Pancreas (tissue), 10 donors: ENCODE measurements at regions not wholly inside any gene's neighbourhood (a gene's known extent, or its start where the extent isn't known, plus 50 kb on each side); places are given as distances from the start of the nearest gene placed in this dataset.

Experiments
- ATAC-seq, 4 donors: fragments of 200-7000 bp; cut with Tn5 transposase; one replicate each; pipeline versions ENCODE4 v1.8.0 to v1.9.1; 2020; ENCODE audit warnings: mild to moderate bottlenecking in 4 of 4, moderate library complexity in 4 of 4
- DNase-seq, 6 donors: peaks; one replicate each; pipeline ENCODE4 v3.0.0-alpha.2; 2020
- FAIRE-seq: peaks from 2 replicates; lab custom pipeline; 2012; peaks lifted over from hg19 to GRCh38; lab: Jason Lieb, UNC
- H3K27ac ChIP-seq, 4 donors: fragments of 200-600 bp; sonication (generic); 1 replicate in 3 of 4; 2 replicates in 1 of 4; pipeline versions ENCODE4 v1.5.0 to v1.8.0; 2020
- H3K27me3 ChIP-seq, 4 donors: fragments of 200-600 bp; one replicate each; pipeline ENCODE4 v1.8.0; 2021
- H3K36me3 ChIP-seq, 3 donors: fragments of 200-600 bp; sonication (generic) in 1 of 3; one replicate each; pipeline versions ENCODE4 v1.5.0 to v1.8.0; 2020 to 2021
- H3K4me1 ChIP-seq, 3 donors: fragments of 200-600 bp; one replicate each; pipeline ENCODE4 v1.8.0; 2021
- H3K4me3 ChIP-seq, 4 donors: fragments of 200-600 bp; sonication (generic) in 2 of 4; one replicate each; pipeline versions ENCODE4 v1.5.0 to v1.8.0; 2020 to 2021
- H3K9me3 ChIP-seq, 4 donors: fragments of 200-600 bp; one replicate each; pipeline ENCODE4 v1.8.0; 2021
- CTCF ChIP-seq, 4 donors: fragments of 200-600 bp; sonication (generic) in 3 of 4; IDR thresholded peaks; one replicate each; pipeline versions ENCODE4 v1.5.0 to v1.8.0; 2021; ENCODE audit warnings: antibody characterized with exemption in 4 of 4
- WGBS, 2 donors: extraction: QIAGEN DNeasy Blood & Tissue Kit; methylation state at CpG; one replicate each; pipeline ENCODE4 v1.1.7; 2013; 5-methylcytosine and 5-hydroxymethylcytosine counted together
- intact Hi-C, 3 donors: fragments of 100-400 bp; cut with DNase I; formaldehyde crosslinking; loops; one replicate each; pipeline versions ENCODE4 v1.11.1 to v1.14.2; 2022
- donor health status: healthy with polysubstance abuse.
- donor health status: DM: no; HTN: no; CAD: no; lungs with moderate emphysema.
- donor health status: DM: no; HTN: no; CAD: no.
- donor health status: control.
- donor health status: control.
- donor health status: Bipolar disorder and iron deficiency.
- donor health status: DM: yes; HTN: yes; CAD: no.
- donor health status: DM: no; HTN: no; CAD: no.
- donor health status: DM: no; HTN: no; CAD: no.
- donor health status: DM: yes; HTN: yes; CAD: no.

- peaks cover 0 to 5% (median 0%) of the 10 kb centered on the region in 3 donors for H3K4me1 ChIP-seq
- DNase-seq (no peak), FAIRE-seq (no peak), ATAC-seq (peak in 3 of 4 donors; percentile 51 to 61 (median 57))
- intact Hi-C loops = no loop called here
- H3K27me3 ChIP-seq = no peaks in the 10 kb centered on the region
- no peaks in the 10 kb centered on the region for H3K36me3 ChIP-seq
- H3K9me3 ChIP-seq = no peaks in the 10 kb centered on the region
- peak in 1 of 4 donors; percentile 6 for TF ChIP-seq CTCF (IDR thresholded peaks at IDR 0.05)
- no peak overlapping the region for H3K4me3 ChIP-seq
- H3K27ac ChIP-seq = no peak overlapping the region
- WGBS, 2 donors = 84 to 85% methylated on average over 4 of the region's 4 CpGs
These were observed 901.7 kb downstream of the DIAPH3 start for GRCh38 chr13:59261928-59262488.

- no peak for DNase-seq
- no peak for FAIRE-seq
- no peak for ATAC-seq
- H3K36me3 ChIP-seq = no peaks in the 10 kb centered on the region
- no peak overlapping the region for H3K4me3 ChIP-seq
- intact Hi-C loops = no loop called here
- TF ChIP-seq CTCF (IDR thresholded peaks at IDR 0.05) = no peak
- H3K9me3 ChIP-seq = no peaks in the 10 kb centered on the region
- H3K4me1 ChIP-seq = peaks cover 0 to 5% (median 0%) of the 10 kb centered on the region in 3 donors
- no peak overlapping the region for H3K27ac ChIP-seq
- H3K27me3 ChIP-seq = no peaks in the 10 kb centered on the region
These were observed 900.2 kb downstream of the DIAPH3 start for GRCh38 chr13:59263531-59263930.

- Histone ChIP-seq H3K9me3 (no peaks in the 10 kb centered on the region), H3K4me1 (peaks cover 0 to 5% (median 0%) of the 10 kb centered on the region in 3 donors), H3K27ac (no peak overlapping the region), H3K36me3 (no peaks in the 10 kb centered on the region), H3K27me3 (no peaks in the 10 kb centered on the region), H3K4me3 (no peak overlapping the region)
- TF ChIP-seq CTCF (IDR thresholded peaks at IDR 0.05) = no peak
- intact Hi-C loops = no loop called here
- ATAC-seq = peak in 1 of 4 donors; percentile 30
- WGBS, 2 donors = 29 to 32% methylated on average over 2 of the region's 2 CpGs
- no peak for FAIRE-seq
- no peak for DNase-seq
These were observed 897.2 kb downstream of the DIAPH3 start for GRCh38 chr13:59266478-59267063.

- WGBS, 2 donors = 91 to 96% methylated on average over 2 of the region's 2 CpGs
- H3K27ac ChIP-seq = no peak overlapping the region
These were observed 894.3 kb downstream of the DIAPH3 start for GRCh38 chr13:59269476-59269875.

More at GRCh38 chr13:59269476-59269875, 894.3 kb downstream of the DIAPH3 start:
- Histone ChIP-seq H3K4me3 (no peak overlapping the region), H3K9me3 (no peaks in the 10 kb centered on the region), H3K27me3 (no peaks in the 10 kb centered on the region), H3K36me3 (no peaks in the 10 kb centered on the region), H3K4me1 (peaks cover 0 to 5% (median 0%) of the 10 kb centered on the region in 3 donors)
- ATAC-seq = no peak
- no peak for FAIRE-seq
- no peak for DNase-seq
- intact Hi-C loops = no loop called here
- TF ChIP-seq CTCF (IDR thresholded peaks at IDR 0.05) = no peak
